ENCODE measurements at regions not wholly inside any gene's neighbourhood (a gene's known extent, or its start where the extent isn't known, plus 50 kb on each side); places are given as distances from the start of the nearest gene placed in this dataset.

GRCh38 chr14:86525673-86526072 lies 995.7 kb downstream of the FLRT2 start:
- Histone ChIP-seq H3K36me3 (no peaks in the 10 kb centered on the region), H3K27ac (no peak overlapping the region), H3K4me3 (no peak overlapping the region), H3K9me3 (no peaks in the 10 kb centered on the region), H3K27me3 (no peaks in the 10 kb centered on the region), H3K4me1 (peaks cover 9 to 16% (median 13%) of the 10 kb centered on the region in 3 donors)
- WGBS, 2 donors = 42% methylated on average over 3 of the region's 3 CpGs
- TF ChIP-seq, protein P1, sequence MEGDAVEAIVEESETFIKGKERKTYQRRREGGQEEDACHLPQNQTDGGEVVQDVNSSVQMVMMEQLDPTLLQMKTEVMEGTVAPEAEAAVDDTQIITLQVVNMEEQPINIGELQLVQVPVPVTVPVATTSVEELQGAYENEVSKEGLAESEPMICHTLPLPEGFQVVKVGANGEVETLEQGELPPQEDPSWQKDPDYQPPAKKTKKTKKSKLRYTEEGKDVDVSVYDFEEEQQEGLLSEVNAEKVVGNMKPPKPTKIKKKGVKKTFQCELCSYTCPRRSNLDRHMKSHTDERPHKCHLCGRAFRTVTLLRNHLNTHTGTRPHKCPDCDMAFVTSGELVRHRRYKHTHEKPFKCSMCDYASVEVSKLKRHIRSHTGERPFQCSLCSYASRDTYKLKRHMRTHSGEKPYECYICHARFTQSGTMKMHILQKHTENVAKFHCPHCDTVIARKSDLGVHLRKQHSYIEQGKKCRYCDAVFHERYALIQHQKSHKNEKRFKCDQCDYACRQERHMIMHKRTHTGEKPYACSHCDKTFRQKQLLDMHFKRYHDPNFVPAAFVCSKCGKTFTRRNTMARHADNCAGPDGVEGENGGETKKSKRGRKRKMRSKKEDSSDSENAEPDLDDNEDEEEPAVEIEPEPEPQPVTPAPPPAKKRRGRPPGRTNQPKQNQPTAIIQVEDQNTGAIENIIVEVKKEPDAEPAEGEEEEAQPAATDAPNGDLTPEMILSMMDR (IDR thresholded peaks at IDR 0.05) = no peak
- DNase-seq (no peak), FAIRE-seq (no peak), ATAC-seq (no peak)
- intact Hi-C loops (cut with DNase I) = no loop called here

DNA sequence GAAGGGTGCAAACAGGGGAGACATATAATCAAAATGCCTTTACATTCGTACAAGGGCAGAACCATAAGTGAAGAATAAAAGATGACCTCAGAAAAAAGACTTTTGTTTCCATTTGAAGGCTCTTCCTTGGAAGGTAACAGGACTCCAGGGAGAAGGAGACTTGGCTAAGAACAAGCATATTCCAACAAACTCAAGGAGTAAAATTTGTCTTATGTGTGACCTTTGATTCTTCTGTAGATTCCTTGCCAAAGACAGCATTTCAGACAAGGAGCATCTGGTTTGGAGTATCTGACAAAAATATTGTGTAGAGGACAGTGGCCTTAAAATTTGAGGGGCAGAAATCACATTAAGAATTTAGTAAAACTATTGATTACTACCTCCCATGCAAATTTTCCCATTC lies 991.9 kb downstream of the FLRT2 start:
- Histone ChIP-seq H3K4me1 (peaks cover 10 to 28% (median 24%) of the 10 kb centered on the region in 3 donors), H3K4me3 (no peak overlapping the region), H3K27ac (peak overlapping the region in 3 of 4 donors; percentile 30 to 70 (median 65)), H3K36me3 (no peaks in the 10 kb centered on the region), H3K9me3 (no peaks in the 10 kb centered on the region), H3K27me3 (no peaks in the 10 kb centered on the region)
- peak in 2 of 4 donors; percentile 3 to 7 for ATAC-seq
- intact Hi-C loops (cut with DNase I) = no loop called here
- no peak for DNase-seq
- 31 to 52% methylated on average over 1 of the region's 1 CpG for WGBS, 2 donors
- no peak for FAIRE-seq
- TF ChIP-seq, protein P1 (IDR thresholded peaks at IDR 0.05) = no peak

GRCh38 chr14:86521031-86521730 lies 991.2 kb downstream of the FLRT2 start:
- Histone ChIP-seq H3K4me3 (no peak overlapping the region), H3K4me1 (peaks cover 10 to 28% (median 24%) of the 10 kb centered on the region in 3 donors), H3K27me3 (no peaks in the 10 kb centered on the region), H3K9me3 (no peaks in the 10 kb centered on the region), H3K36me3 (no peaks in the 10 kb centered on the region), H3K27ac (peak overlapping the region in 3 of 4 donors; percentile 30 to 70 (median 65))
- intact Hi-C loops (cut with DNase I) = no loop called here
- WGBS, 2 donors = 12 to 13% methylated on average over 6 of the region's 6 CpGs
- FAIRE-seq (no peak), ATAC-seq (peak; percentile 88 to 93 (median 90)), DNase-seq (peak in 4 of 6 donors; percentile 22 to 61 (median 46))
- TF ChIP-seq, protein P1 (IDR thresholded peaks at IDR 0.05) = no peak

- intact Hi-C loops (cut with DNase I) = no loop called here
- DNase-seq = no peak
- WGBS, 2 donors = 49 to 52% methylated on average over 2 of the region's 2 CpGs
- FAIRE-seq = no peak
- Histone ChIP-seq H3K36me3 (no peaks in the 10 kb centered on the region), H3K9me3 (no peaks in the 10 kb centered on the region), H3K27ac (no peak overlapping the region), H3K27me3 (no peaks in the 10 kb centered on the region), H3K4me1 (peaks cover 18 to 45% (median 40%) of the 10 kb centered on the region in 3 donors), H3K4me3 (no peak overlapping the region)
- ATAC-seq = no peak
- TF ChIP-seq, protein P1 (IDR thresholded peaks at IDR 0.05) = no peak
Measured at GRCh38 chr14:86518298-86518697, 988.4 kb downstream of the FLRT2 start.

GRCh38 chr14:86515195-86515594 lies 985.3 kb downstream of the FLRT2 start:
- DNase-seq (no peak), FAIRE-seq (no peak), ATAC-seq (peak in 2 of 4 donors; percentile 54 to 56)
- no peak overlapping the region for H3K27ac ChIP-seq
- intact Hi-C loops (cut with DNase I) = no loop called here
- WGBS, 2 donors = 29 to 39% methylated on average over 2 of the region's 2 CpGs
- TF ChIP-seq, protein P1 (IDR thresholded peaks at IDR 0.05) = no peak
- peaks cover 9 to 34% (median 27%) of the 10 kb centered on the region in 3 donors for H3K4me1 ChIP-seq
- no peaks in the 10 kb centered on the region for H3K27me3 ChIP-seq
- H3K36me3 ChIP-seq = no peaks in the 10 kb centered on the region
- H3K9me3 ChIP-seq = no peaks in the 10 kb centered on the region
- no peak overlapping the region for H3K4me3 ChIP-seq
